HG03354 (cell line): ENCODE measurements at regions not wholly inside any gene's neighbourhood (a gene's known extent, or its start where the extent isn't known, plus 50 kb on each side); places are given as distances from the start of the nearest gene placed in this dataset.
"Not testable (repeated sequence)": the region's sequence is repeated elsewhere in the genome, so short reads cannot be mapped to it uniquely, and the experiment has no call there.

Source experiments
- ATAC-seq: cut with Tn5 transposase; IDR thresholded peaks from one replicate; pipeline ENCODE4 v1.9.1; 2021; ENCODE audit warnings: mild to moderate bottlenecking; ENCODE audit not compliant: unreplicated experiment, poor library complexity, severe bottlenecking

- no peak for ATAC-seq
These were observed 617.1 kb downstream of the NR2F2 start for GRCh38 chr15:96947296-96948229.

GRCh38 chr15:96948981-96949380 is 618.5 kb downstream of the NR2F2 start:
- no peak for ATAC-seq

GRCh38 chr15:96958721-96959120 is 628.2 kb downstream of the NR2F2 start:
- no peak for ATAC-seq

- no peak for ATAC-seq
These were observed 629.0 kb downstream of the NR2F2 start for GRCh38 chr15:96959501-96959900.

GRCh38 chr15:96960711-96961480 is 630.4 kb downstream of the NR2F2 start:
- ATAC-seq = no peak

- ATAC-seq = no peak
These were observed 636.1 kb downstream of the NR2F2 start for GRCh38 chr15:96966554-96966953.

- no peak for ATAC-seq
These were observed 639.5 kb downstream of the NR2F2 start for GRCh38 chr15:96969732-96970710.

- no peak for ATAC-seq
These were observed 641.7 kb downstream of the NR2F2 start for GRCh38 chr15:96972201-96972600.

GRCh38 chr15:96974761-96975160 is 644.3 kb downstream of the NR2F2 start:
- no peak for ATAC-seq

GRCh38 chr15:96977886-96978285 is 647.4 kb downstream of the NR2F2 start:
- ATAC-seq = no peak

- ATAC-seq = no peak
These were observed 648.5 kb downstream of the NR2F2 start for GRCh38 chr15:96978937-96979473.

- ATAC-seq = not testable (repeated sequence)
These were observed 653.7 kb downstream of the NR2F2 start for GRCh38 chr15:96984121-96984671.

- no peak for ATAC-seq
These were observed 662.3 kb downstream of the NR2F2 start for GRCh38 chr15:96992817-96993216.

GRCh38 chr15:96997538-96997937 is 667.0 kb downstream of the NR2F2 start:
- ATAC-seq = no peak

- no peak for ATAC-seq
These were observed 678.5 kb downstream of the NR2F2 start for GRCh38 chr15:97009031-97009431.

GRCh38 chr15:97012986-97013385 is 682.5 kb downstream of the NR2F2 start:
- no peak for ATAC-seq

GRCh38 chr15:97013491-97013890 is 683.0 kb downstream of the NR2F2 start:
- no peak for ATAC-seq

- no peak for ATAC-seq
These were observed 683.5 kb downstream of the NR2F2 start for GRCh38 chr15:97014001-97014400.

- ATAC-seq = no peak
These were observed 693.0 kb downstream of the NR2F2 start for GRCh38 chr15:97023488-97023844.
